ENCODE measurements at regions not wholly inside any gene's neighbourhood (a gene's known extent, or its start where the extent isn't known, plus 50 kb on each side); places are given as distances from the start of the nearest gene placed in this dataset.
"Not testable (repeated sequence)": the region's sequence is repeated elsewhere in the genome, so short reads cannot be mapped to it uniquely, and the experiment has no call there.

DNA sequence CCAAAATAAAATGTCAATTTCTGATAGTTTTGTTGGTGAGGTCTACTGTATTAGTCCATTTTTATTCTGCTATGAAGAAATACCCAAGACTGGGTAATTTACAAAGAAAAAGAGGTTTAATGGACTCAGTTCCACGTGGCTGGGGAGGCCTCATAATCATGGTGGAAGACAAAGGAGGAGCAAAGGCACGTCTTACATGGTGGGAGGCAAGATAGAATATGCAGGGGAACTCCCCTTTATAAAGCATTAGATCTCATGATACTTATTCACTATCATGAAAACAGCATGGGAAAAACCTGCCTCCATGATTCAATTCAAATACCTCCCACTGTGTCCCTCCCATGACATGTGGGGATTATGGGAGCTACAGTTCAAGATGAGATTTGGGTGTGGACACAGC lies 204.5 kb upstream of the ZEB2 start:
- TF ChIP-seq, protein P1, sequence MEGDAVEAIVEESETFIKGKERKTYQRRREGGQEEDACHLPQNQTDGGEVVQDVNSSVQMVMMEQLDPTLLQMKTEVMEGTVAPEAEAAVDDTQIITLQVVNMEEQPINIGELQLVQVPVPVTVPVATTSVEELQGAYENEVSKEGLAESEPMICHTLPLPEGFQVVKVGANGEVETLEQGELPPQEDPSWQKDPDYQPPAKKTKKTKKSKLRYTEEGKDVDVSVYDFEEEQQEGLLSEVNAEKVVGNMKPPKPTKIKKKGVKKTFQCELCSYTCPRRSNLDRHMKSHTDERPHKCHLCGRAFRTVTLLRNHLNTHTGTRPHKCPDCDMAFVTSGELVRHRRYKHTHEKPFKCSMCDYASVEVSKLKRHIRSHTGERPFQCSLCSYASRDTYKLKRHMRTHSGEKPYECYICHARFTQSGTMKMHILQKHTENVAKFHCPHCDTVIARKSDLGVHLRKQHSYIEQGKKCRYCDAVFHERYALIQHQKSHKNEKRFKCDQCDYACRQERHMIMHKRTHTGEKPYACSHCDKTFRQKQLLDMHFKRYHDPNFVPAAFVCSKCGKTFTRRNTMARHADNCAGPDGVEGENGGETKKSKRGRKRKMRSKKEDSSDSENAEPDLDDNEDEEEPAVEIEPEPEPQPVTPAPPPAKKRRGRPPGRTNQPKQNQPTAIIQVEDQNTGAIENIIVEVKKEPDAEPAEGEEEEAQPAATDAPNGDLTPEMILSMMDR (conservative IDR thresholded peaks at IDR 0.05; ENCODE audit: low read depth, low read length) = not testable (repeated sequence)
- not testable (repeated sequence) for TF ChIP-seq EZH2 (IDR thresholded peaks at IDR 0.05; ENCODE audit: low read length, unreplicated experiment)

All from PC-3 (cell line).